ENCODE measurements at regions not wholly inside any gene's neighbourhood (a gene's known extent, or its start where the extent isn't known, plus 50 kb on each side); places are given as distances from the start of the nearest gene placed in this dataset.

DNA sequence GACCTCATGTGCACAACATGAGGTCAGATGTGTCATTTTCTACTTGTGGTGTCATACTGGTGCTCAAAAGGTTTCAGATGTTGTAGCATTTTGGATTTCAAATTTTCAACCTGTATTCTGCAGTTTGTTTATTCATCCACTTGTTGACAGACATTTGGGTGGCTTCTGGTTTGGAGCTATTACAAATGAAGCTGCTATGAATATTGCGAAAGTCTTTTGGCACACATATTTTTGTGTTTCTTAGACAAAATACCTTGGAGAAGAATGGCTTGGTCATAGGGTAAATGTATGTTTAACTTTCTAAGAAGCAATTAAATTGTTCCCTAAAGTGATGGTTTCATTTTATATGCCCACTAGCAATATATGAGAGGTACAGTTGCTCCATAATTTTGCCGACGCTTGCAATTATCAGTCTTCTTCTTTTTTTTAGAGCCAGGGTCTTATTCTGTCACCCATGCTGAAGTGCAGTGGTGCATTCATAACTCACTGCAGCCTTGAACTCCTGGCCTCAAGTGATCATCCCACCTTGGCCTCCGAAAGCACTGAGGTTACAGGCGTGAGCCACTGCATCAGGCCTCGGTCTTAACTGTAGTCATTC lies 70.7 kb upstream of the TRPC7 start:
- TF ChIP-seq, protein P1, sequence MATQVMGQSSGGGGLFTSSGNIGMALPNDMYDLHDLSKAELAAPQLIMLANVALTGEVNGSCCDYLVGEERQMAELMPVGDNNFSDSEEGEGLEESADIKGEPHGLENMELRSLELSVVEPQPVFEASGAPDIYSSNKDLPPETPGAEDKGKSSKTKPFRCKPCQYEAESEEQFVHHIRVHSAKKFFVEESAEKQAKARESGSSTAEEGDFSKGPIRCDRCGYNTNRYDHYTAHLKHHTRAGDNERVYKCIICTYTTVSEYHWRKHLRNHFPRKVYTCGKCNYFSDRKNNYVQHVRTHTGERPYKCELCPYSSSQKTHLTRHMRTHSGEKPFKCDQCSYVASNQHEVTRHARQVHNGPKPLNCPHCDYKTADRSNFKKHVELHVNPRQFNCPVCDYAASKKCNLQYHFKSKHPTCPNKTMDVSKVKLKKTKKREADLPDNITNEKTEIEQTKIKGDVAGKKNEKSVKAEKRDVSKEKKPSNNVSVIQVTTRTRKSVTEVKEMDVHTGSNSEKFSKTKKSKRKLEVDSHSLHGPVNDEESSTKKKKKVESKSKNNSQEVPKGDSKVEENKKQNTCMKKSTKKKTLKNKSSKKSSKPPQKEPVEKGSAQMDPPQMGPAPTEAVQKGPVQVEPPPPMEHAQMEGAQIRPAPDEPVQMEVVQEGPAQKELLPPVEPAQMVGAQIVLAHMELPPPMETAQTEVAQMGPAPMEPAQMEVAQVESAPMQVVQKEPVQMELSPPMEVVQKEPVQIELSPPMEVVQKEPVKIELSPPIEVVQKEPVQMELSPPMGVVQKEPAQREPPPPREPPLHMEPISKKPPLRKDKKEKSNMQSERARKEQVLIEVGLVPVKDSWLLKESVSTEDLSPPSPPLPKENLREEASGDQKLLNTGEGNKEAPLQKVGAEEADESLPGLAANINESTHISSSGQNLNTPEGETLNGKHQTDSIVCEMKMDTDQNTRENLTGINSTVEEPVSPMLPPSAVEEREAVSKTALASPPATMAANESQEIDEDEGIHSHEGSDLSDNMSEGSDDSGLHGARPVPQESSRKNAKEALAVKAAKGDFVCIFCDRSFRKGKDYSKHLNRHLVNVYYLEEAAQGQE (IDR thresholded peaks at IDR 0.05; ENCODE audit: unreplicated experiment) = no peak
- no peak for TF ChIP-seq CREB1 (CRISPR knock-in tag; IDR thresholded peaks at IDR 0.05; ENCODE audit: low read depth)
- no peak for TF ChIP-seq EZH2phosphoT487 (IDR thresholded peaks at IDR 0.05; ENCODE audit: unreplicated experiment)
- TF ChIP-seq JUNB (IDR thresholded peaks at IDR 0.05; ENCODE audit: unreplicated experiment) = no peak
- TF ChIP-seq, protein P2, sequence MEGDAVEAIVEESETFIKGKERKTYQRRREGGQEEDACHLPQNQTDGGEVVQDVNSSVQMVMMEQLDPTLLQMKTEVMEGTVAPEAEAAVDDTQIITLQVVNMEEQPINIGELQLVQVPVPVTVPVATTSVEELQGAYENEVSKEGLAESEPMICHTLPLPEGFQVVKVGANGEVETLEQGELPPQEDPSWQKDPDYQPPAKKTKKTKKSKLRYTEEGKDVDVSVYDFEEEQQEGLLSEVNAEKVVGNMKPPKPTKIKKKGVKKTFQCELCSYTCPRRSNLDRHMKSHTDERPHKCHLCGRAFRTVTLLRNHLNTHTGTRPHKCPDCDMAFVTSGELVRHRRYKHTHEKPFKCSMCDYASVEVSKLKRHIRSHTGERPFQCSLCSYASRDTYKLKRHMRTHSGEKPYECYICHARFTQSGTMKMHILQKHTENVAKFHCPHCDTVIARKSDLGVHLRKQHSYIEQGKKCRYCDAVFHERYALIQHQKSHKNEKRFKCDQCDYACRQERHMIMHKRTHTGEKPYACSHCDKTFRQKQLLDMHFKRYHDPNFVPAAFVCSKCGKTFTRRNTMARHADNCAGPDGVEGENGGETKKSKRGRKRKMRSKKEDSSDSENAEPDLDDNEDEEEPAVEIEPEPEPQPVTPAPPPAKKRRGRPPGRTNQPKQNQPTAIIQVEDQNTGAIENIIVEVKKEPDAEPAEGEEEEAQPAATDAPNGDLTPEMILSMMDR (conservative IDR thresholded peaks at IDR 0.05; ENCODE audit: low read depth in 2 of 2) = no peak
- TF ChIP-seq EZH2 (IDR thresholded peaks at IDR 0.05; ENCODE audit: low read depth, unreplicated experiment) = no peak
- TF ChIP-seq POLR2AphosphoS5 (IDR thresholded peaks at IDR 0.05; ENCODE audit: low read depth) = no peak

Data from GM23338 (cell line).